NCI-H526 (cell line): ENCODE measurements at regions not wholly inside any gene's neighbourhood (a gene's known extent, or its start where the extent isn't known, plus 50 kb on each side); places are given as distances from the start of the nearest gene placed in this dataset.
"Not testable (repeated sequence)": the region's sequence is repeated elsewhere in the genome, so short reads cannot be mapped to it uniquely, and the experiment has no call there.

Source experiments
- DNase-seq, 2 experiments: peaks; one replicate each; lab custom pipeline; 2025; lab: John Stamatoyannopoulos, UW

- DNase-seq: no peak
Measured at GRCh38 chr13:83471011-83471410, 411.3 kb downstream of the SLITRK1 start.

- no peak for DNase-seq
Measured at GRCh38 chr13:83470133-83470797, 412.0 kb downstream of the SLITRK1 start.

DNA sequence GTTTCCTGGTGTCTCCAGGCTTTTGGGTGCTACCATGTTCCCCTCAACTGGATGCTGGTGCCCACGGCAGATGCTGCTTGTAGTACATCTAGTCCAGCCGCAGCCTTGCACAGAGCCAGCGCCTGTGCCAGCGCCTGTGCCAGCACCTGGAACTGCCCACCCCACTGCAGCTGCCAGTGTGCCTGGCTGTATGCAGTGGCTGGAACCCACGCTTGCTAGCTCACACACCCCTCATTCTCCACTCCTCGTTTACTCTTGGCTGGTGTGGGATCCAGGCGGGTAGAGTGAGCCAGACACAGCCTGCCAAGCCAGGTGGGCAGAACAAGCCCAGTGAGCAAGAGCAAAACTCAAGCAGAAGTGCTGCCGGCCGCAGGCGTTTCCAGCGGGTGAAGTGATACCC lies 428.6 kb downstream of the SLITRK1 start:
- DNase-seq: no peak

GRCh38 chr13:83453300-83453699 lies 429.0 kb downstream of the SLITRK1 start:
- DNase-seq: no peak

- no peak for DNase-seq
Measured at GRCh38 chr13:83452292-83452950, 429.9 kb downstream of the SLITRK1 start.

DNA sequence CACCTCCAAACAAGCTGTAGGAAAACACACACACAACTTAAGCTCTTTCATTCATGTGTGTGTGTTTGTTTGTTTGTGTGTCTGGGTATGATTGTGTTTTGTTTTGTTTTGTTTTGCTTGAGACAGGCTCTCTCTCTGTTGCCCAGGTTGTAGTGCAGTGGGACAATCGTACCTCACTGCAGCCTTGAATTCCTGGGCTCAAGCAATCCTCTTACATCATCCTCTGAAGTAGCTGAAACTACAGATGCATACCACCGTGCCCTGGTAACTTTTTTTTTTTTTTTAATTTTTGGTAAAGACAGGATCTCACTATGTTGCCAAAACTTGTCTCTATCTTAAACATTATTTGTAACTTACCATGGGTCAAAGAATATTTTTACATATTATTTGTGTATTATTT lies 431.7 kb downstream of the SLITRK1 start:
- no peak for DNase-seq

DNA sequence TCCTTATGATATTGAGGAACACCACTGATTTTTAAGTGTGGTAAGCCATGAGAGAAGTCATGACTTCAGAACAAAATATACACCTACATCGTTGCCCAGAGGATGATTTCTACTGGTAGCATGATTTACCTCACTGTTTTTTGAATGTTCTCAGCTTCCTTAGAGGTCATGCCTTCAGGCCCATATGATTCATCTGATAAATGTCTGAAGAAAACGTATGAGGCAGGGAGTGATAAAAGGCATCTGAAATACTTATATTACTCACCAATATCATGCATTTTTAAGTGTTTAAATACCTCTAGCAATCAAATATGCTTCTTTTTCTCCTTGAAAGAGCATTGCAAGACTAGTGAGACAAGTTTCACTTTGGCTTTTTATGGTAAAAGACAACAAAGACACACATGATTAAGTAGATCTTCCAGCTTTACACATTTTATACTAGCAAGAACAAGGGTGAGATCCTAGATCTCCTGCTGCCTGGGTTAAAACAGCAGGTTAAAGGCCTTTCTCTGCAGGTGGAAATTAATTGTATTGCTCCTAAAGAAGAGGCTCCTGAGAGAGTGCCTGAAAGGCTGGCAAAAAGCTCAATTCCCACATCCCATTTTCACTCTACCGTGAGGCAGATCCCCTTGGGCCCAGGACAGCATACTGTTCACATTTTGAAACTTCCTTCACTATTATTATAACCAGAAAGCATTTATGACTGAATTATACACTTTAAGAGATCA lies 432.4 kb downstream of the SLITRK1 start:
- DNase-seq: no peak

GRCh38 chr13:83440465-83440864 lies 441.8 kb downstream of the SLITRK1 start:
- no peak for DNase-seq

DNA sequence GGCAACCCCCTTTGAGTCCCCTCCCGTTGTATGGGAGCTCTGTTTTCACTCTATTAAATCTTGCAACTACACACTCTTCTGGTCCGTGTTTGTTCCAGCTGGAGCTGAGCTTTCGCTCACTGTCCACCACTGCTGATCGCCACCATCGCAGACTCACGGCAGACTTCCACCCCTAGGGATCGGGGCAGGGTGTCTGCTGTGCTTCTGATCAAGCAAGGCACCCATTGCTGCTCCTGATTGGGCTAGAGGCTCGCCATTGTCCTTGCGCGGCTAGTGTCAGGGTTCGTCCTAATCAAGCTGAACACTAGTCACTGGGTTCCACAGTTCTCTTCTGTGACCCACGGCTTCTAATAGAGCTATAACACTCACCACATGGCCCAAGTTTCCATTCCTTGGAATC lies 442.8 kb downstream of the SLITRK1 start:
- DNase-seq: not testable (repeated sequence)

DNA sequence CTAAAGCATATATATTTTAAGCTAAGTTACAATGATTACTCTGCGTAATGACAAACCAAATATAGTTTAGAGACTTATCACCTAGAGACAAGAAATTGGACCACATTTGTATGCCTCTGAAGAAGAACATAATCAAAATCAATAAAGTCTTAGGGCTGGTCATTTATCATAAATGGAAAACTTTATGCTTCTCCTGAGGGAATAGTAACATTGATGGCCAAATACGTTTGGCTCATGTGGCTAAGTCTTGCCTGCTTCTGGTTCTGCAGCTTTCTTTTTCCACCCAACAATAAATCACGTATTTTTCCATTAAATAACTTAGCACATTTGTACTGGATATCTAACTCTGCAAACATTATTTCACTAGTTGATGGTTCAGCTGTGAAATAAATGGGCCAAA lies 458.4 kb downstream of the SLITRK1 start:
- no peak for DNase-seq

GRCh38 chr13:83423381-83423780 lies 458.9 kb downstream of the SLITRK1 start:
- no peak for DNase-seq

GRCh38 chr13:83414393-83414792 lies 467.9 kb downstream of the SLITRK1 start:
- DNase-seq: no peak

- no peak for DNase-seq
Measured at GRCh38 chr13:83386609-83387008, 495.7 kb downstream of the SLITRK1 start.

GRCh38 chr13:83378908-83379307 lies 503.4 kb downstream of the SLITRK1 start:
- DNase-seq: no peak

GRCh38 chr13:83377491-83377890 lies 504.8 kb downstream of the SLITRK1 start:
- DNase-seq: no peak

- DNase-seq: no peak
Measured at GRCh38 chr13:83372786-83373185, 509.5 kb downstream of the SLITRK1 start.

DNA sequence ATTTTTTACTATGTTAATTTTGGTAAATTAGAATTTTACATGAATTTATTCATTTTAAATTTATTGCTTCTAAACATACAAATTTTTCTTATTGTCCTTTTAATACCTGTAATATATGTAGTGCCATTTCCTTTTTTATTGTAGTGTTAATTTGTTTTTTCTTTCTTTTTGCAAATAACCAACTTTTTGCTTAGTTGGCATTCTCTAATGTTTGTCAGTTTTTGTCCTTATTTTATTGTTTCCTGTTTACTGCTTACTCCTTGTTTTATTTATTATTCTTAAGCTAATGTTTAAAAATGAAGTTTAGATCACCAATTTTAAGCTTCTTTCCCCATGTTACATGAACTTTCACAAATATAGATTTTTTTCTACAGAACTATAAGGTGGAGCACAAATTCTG lies 516.6 kb downstream of the SLITRK1 start:
- no peak for DNase-seq

- no peak for DNase-seq
Measured at GRCh38 chr13:83355041-83355440, 527.2 kb downstream of the SLITRK1 start.

DNA sequence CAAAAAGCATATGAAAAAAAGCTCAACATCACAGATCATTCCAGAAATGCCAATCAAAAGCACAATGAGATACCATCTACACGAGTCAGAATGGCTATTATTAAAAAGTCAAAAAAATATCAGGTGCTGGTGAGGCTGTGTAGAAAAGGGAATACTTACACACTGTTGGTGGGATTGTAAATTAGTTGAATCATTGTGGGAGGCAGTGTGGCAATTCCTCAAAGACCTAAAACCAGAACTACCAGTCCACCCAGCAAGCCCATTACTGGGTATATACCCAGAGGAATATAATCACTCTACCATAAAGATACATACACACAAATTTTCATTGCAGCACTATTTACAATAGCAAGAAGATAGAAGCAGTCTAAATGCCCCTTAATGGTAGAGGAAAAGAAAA lies 529.9 kb downstream of the SLITRK1 start:
- no peak for DNase-seq

DNA sequence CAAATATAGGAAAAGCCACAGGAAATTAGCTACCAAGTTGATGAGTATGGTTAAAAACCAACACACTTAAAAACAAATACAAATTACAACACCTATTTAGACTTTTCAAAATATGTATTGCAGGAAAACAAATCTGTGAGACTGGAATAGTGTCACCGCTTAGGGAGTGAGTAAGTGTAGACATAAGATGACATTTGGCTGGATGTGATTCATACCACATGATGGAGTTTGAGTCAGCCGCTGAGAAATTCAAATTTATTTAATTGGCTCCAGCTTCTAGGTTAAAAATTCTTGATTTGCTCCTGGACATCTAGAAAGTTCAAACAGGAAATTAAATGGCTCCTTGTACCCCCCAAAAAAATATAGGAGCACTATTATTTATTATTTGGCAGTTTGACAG lies 531.7 kb downstream of the SLITRK1 start:
- no peak for DNase-seq

DNA sequence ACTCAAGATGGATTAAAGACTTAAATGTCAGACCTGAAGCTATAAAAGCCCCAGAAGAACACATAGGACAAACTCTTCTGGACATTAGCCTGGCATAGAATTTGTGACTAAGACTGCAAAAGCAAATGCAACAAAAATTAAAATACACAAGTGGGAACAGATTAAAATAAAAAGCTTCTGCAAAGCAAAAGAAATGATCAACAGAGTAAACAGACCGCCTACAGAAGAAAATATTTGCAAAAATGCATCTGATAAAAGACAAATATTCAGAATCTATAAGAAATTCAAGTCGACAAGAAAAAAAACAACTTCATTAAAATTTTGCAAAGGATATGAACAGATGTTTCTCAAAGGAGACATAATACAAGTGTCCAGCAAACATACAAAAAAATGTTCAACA lies 537.8 kb downstream of the SLITRK1 start:
- DNase-seq: no peak

GRCh38 chr13:83340170-83340569 lies 542.1 kb downstream of the SLITRK1 start:
- DNase-seq: peak in 1 of 2 experiments; percentile 12
